Natural killer cell treated with Interleukin-12 subunit alpha and Interleukin-12 subunit beta and Interleukin-15 and Interleukin-18, amount 100 ng/mL, for 72 hours (primary cell): ENCODE measurements at regions not wholly inside any gene's neighbourhood (a gene's known extent, or its start where the extent isn't known, plus 50 kb on each side); places are given as distances from the start of the nearest gene placed in this dataset.

ENCODE experiments used
- ATAC-seq, 2 donors: fragments of 150-1000 bp; cut with Tn5 transposase in 1 of 2; sonication (Bioruptor Pico), chemical (Tn5 transposase) in 1 of 2; 2 replicates each; pipeline ENCODE4 v1.10.0; 2021
- DNase-seq: peaks from one replicate; pipeline ENCODE4 v3.0.0; 2022; ENCODE audit warnings: low spot score
- H3K27ac Mint-ChIP-seq, 2 donors: 1 replicate in 1 of 2; 2 replicates in 1 of 2; pipeline ENCODE4 v1.8.0; 2022; ENCODE audit warnings: mixed read lengths in 2 of 2, mild to moderate bottlenecking in 1 of 2, moderate library complexity in 1 of 2
- H3K27me3 Mint-ChIP-seq, 2 donors: 1 replicate in 1 of 2; 2 replicates in 1 of 2; pipeline ENCODE4 v1.8.0; 2022; ENCODE audit warnings: mixed read lengths in 2 of 2
- H3K36me3 Mint-ChIP-seq: one replicate; pipeline ENCODE4 v1.8.0; 2022; ENCODE audit warnings: mixed read lengths
- H3K4me1 Mint-ChIP-seq, 2 donors: 1 replicate in 1 of 2; 2 replicates in 1 of 2; pipeline ENCODE4 v1.8.0; 2022; ENCODE audit warnings: low read depth in 2 of 2, mixed read lengths in 2 of 2, mild to moderate bottlenecking in 1 of 2
- H3K4me3 Mint-ChIP-seq: one replicate; pipeline ENCODE4 v1.8.0; 2022; ENCODE audit warnings: mixed read lengths
- H3K9me3 Mint-ChIP-seq: 2 replicates; pipeline ENCODE4 v1.8.0; 2022; ENCODE audit warnings: mixed read lengths

- Mint-ChIP-seq H3K9me3 (no peaks in the 10 kb centered on the region), H3K4me3 (peak overlapping the region; percentile 82), H3K4me1 (peaks cover 0 to 8% of the 10 kb centered on the region in 2 donors), H3K27ac (peak overlapping the region; percentile 53 to 88), H3K27me3 (no peaks in the 10 kb centered on the region), H3K36me3 (peaks cover 6% of the 10 kb centered on the region)
- DNase-seq = no peak
- ATAC-seq = no peak
These were observed 587.9 kb downstream of the MTRR start for GRCh38 chr5:8456846-8457186.

- Mint-ChIP-seq H3K27ac (peak overlapping the region; percentile 53 to 88), H3K27me3 (no peaks in the 10 kb centered on the region), H3K36me3 (peaks cover 6% of the 10 kb centered on the region), H3K4me3 (peak overlapping the region; percentile 82), H3K4me1 (peaks cover 0 to 8% of the 10 kb centered on the region in 2 donors), H3K9me3 (no peaks in the 10 kb centered on the region)
- peak; percentile 88 for DNase-seq
- peak; percentile 92 to 96 for ATAC-seq
These were observed 588.5 kb downstream of the MTRR start for GRCh38 chr5:8457187-8458037.

- no peaks in the 10 kb centered on the region for H3K27me3 Mint-ChIP-seq
- no peak overlapping the region for H3K27ac Mint-ChIP-seq
- H3K4me1 Mint-ChIP-seq = peaks cover 0 to 8% of the 10 kb centered on the region in 2 donors
- ATAC-seq = peak in 1 of 2 donors; percentile 23
- peak overlapping the region; percentile 69 for H3K4me3 Mint-ChIP-seq
- H3K9me3 Mint-ChIP-seq = no peaks in the 10 kb centered on the region
- peaks cover 6% of the 10 kb centered on the region for H3K36me3 Mint-ChIP-seq
- DNase-seq = no peak
These were observed 589.1 kb downstream of the MTRR start for GRCh38 chr5:8458038-8458383.

- no peak overlapping the region for H3K4me3 Mint-ChIP-seq
- H3K36me3 Mint-ChIP-seq = peaks cover 6% of the 10 kb centered on the region
- H3K27ac Mint-ChIP-seq = no peak overlapping the region
- H3K9me3 Mint-ChIP-seq = peaks cover 3% of the 10 kb centered on the region
- ATAC-seq (no peak), DNase-seq (no peak)
- no peaks in the 10 kb centered on the region for H3K27me3 Mint-ChIP-seq
- peaks cover 0 to 5% of the 10 kb centered on the region in 2 donors for H3K4me1 Mint-ChIP-seq
These were observed 592.6 kb downstream of the MTRR start for GRCh38 chr5:8461543-8461942.

- DNase-seq (no peak), ATAC-seq (no peak)
- Mint-ChIP-seq H3K4me3 (no peak overlapping the region), H3K27me3 (no peaks in the 10 kb centered on the region), H3K36me3 (no peaks in the 10 kb centered on the region), H3K4me1 (no peaks in the 10 kb centered on the region), H3K27ac (no peak overlapping the region), H3K9me3 (peaks cover 3% of the 10 kb centered on the region)
These were observed 593.6 kb downstream of the MTRR start for GRCh38 chr5:8462565-8462964.

- ATAC-seq = no peak
- Mint-ChIP-seq H3K4me1 (no peaks in the 10 kb centered on the region), H3K4me3 (no peak overlapping the region), H3K27me3 (no peaks in the 10 kb centered on the region), H3K36me3 (peaks cover 5% of the 10 kb centered on the region), H3K27ac (no peak overlapping the region), H3K9me3 (peaks cover 10% of the 10 kb centered on the region)
- DNase-seq = no peak
These were observed 601.5 kb downstream of the MTRR start for GRCh38 chr5:8470489-8470888.

- DNase-seq (no peak), ATAC-seq (no peak)
- peaks cover 5% of the 10 kb centered on the region for H3K36me3 Mint-ChIP-seq
- H3K27ac Mint-ChIP-seq = no peak overlapping the region
- H3K9me3 Mint-ChIP-seq = peaks cover 10% of the 10 kb centered on the region
- H3K27me3 Mint-ChIP-seq = no peaks in the 10 kb centered on the region
- no peak overlapping the region for H3K4me3 Mint-ChIP-seq
- H3K4me1 Mint-ChIP-seq = no peaks in the 10 kb centered on the region
These were observed 602.6 kb downstream of the MTRR start for GRCh38 chr5:8471581-8471980.

- no peaks in the 10 kb centered on the region for H3K4me1 Mint-ChIP-seq
- no peak overlapping the region for H3K27ac Mint-ChIP-seq
- no peaks in the 10 kb centered on the region for H3K27me3 Mint-ChIP-seq
- H3K36me3 Mint-ChIP-seq = peaks cover 5% of the 10 kb centered on the region
- peaks cover 10% of the 10 kb centered on the region for H3K9me3 Mint-ChIP-seq
- no peak for ATAC-seq
- no peak for DNase-seq
- no peak overlapping the region for H3K4me3 Mint-ChIP-seq
These were observed 604.1 kb downstream of the MTRR start for GRCh38 chr5:8473016-8473415.

- ATAC-seq (no peak), DNase-seq (no peak)
- Mint-ChIP-seq H3K27me3 (no peaks in the 10 kb centered on the region), H3K36me3 (peaks cover 5% of the 10 kb centered on the region), H3K9me3 (peaks cover 7% of the 10 kb centered on the region), H3K27ac (no peak overlapping the region), H3K4me3 (no peak overlapping the region), H3K4me1 (no peaks in the 10 kb centered on the region)
These were observed 605.0 kb downstream of the MTRR start for GRCh38 chr5:8473827-8474568.

GRCh38 chr5:8474569-8474930 lies 605.6 kb downstream of the MTRR start:
- H3K36me3 Mint-ChIP-seq = peaks cover 5% of the 10 kb centered on the region
- ATAC-seq (no peak), DNase-seq (no peak)
- no peak overlapping the region for H3K27ac Mint-ChIP-seq
- H3K9me3 Mint-ChIP-seq = peaks cover 7% of the 10 kb centered on the region
- H3K4me3 Mint-ChIP-seq = no peak overlapping the region
- no peaks in the 10 kb centered on the region for H3K4me1 Mint-ChIP-seq
- H3K27me3 Mint-ChIP-seq = no peaks in the 10 kb centered on the region

GRCh38 chr5:8478326-8478725 lies 609.4 kb downstream of the MTRR start:
- H3K9me3 Mint-ChIP-seq = no peaks in the 10 kb centered on the region
- H3K4me3 Mint-ChIP-seq = no peak overlapping the region
- no peaks in the 10 kb centered on the region for H3K27me3 Mint-ChIP-seq
- DNase-seq = no peak
- no peak for ATAC-seq
- H3K27ac Mint-ChIP-seq = no peak overlapping the region
- H3K4me1 Mint-ChIP-seq = no peaks in the 10 kb centered on the region
- no peaks in the 10 kb centered on the region for H3K36me3 Mint-ChIP-seq

- no peak overlapping the region for H3K4me3 Mint-ChIP-seq
- peaks cover 4% of the 10 kb centered on the region for H3K9me3 Mint-ChIP-seq
These were observed 612.1 kb downstream of the MTRR start for GRCh38 chr5:8481007-8481406.

GRCh38 chr5:8491254-8491653 lies 622.3 kb downstream of the MTRR start:
- no peak overlapping the region for H3K27ac Mint-ChIP-seq
- ATAC-seq = no peak
- no peaks in the 10 kb centered on the region for H3K27me3 Mint-ChIP-seq
- DNase-seq = no peak
- H3K9me3 Mint-ChIP-seq = peaks cover 27% of the 10 kb centered on the region
- H3K4me3 Mint-ChIP-seq = no peak overlapping the region
- H3K4me1 Mint-ChIP-seq = no peaks in the 10 kb centered on the region
- H3K36me3 Mint-ChIP-seq = peaks cover 13% of the 10 kb centered on the region

More at GRCh38 chr5:8481007-8481406, 612.1 kb downstream of the MTRR start:
- H3K36me3 Mint-ChIP-seq = no peaks in the 10 kb centered on the region
- H3K27me3 Mint-ChIP-seq = no peaks in the 10 kb centered on the region
- ATAC-seq (no peak), DNase-seq (no peak)
- H3K27ac Mint-ChIP-seq = no peak overlapping the region
- H3K4me1 Mint-ChIP-seq = no peaks in the 10 kb centered on the region

GRCh38 chr5:8493176-8493575 lies 624.2 kb downstream of the MTRR start:
- no peak for ATAC-seq

More at GRCh38 chr5:8493176-8493575, 624.2 kb downstream of the MTRR start:
- H3K27me3 Mint-ChIP-seq = no peaks in the 10 kb centered on the region
- H3K4me3 Mint-ChIP-seq = no peak overlapping the region
- no peak overlapping the region for H3K27ac Mint-ChIP-seq
- peaks cover 29% of the 10 kb centered on the region for H3K36me3 Mint-ChIP-seq
- no peaks in the 10 kb centered on the region for H3K4me1 Mint-ChIP-seq
- DNase-seq = no peak
- H3K9me3 Mint-ChIP-seq = peaks cover 31% of the 10 kb centered on the region
